WTC11 (cell line): ENCODE measurements at regions not wholly inside any gene's neighbourhood (a gene's known extent, or its start where the extent isn't known, plus 50 kb on each side); places are given as distances from the start of the nearest gene placed in this dataset.

ENCODE experiments used
- ATAC-seq: fragments of 200-7000 bp; cut with Tn5 transposase; 2 replicates; pipeline ENCODE4 v1.10.0; 2021; ENCODE audit warnings: mild to moderate bottlenecking, moderate library complexity
- CTCF ChIA-PET: fragments of 300-600 bp; sonication (Branson Sonifier 250); formaldehyde crosslinking; loops from one replicate; lab custom pipeline; 2021; ENCODE audit warnings: antibody characterized with exemption; lab: Charles Lee
- POLR2A ChIA-PET: fragments of 350-600 bp; sonication (Branson Sonifier 250); formaldehyde crosslinking; loops from one replicate; lab custom pipeline; 2021; ENCODE audit warnings: antibody characterized with exemption; lab: Charles Lee
- DNase-seq: peaks from one replicate; pipeline ENCODE4 v3.0.0; 2021; ENCODE audit warnings: low spot score
- H3K27ac Mint-ChIP-seq: 2 replicates; pipeline ENCODE4 v1.8.0; 2021; ENCODE audit warnings: mixed read lengths
- H3K27me3 Mint-ChIP-seq: 2 replicates; pipeline ENCODE4 v1.8.0; 2021; ENCODE audit warnings: low read depth, mild to moderate bottlenecking, moderate library complexity, mixed read lengths
- H3K36me3 Mint-ChIP-seq: 2 replicates; pipeline ENCODE4 v1.8.0; 2021; ENCODE audit warnings: mixed read lengths
- H3K4me1 Mint-ChIP-seq: 2 replicates; pipeline ENCODE4 v1.8.0; 2022; ENCODE audit warnings: mixed read lengths
- H3K4me3 Mint-ChIP-seq: 2 replicates; pipeline ENCODE4 v1.8.0; 2021; ENCODE audit warnings: mild to moderate bottlenecking, moderate library complexity, mixed read lengths
- H3K9me3 Mint-ChIP-seq: 2 replicates; pipeline ENCODE4 v1.8.0; 2021; ENCODE audit warnings: mixed read lengths
- ARID4B ChIP-seq: sonication (generic); formaldehyde crosslinking; IDR thresholded peaks from 2 replicates; pipeline ENCODE4 v1.8.0; 2023; ENCODE audit warnings: missing genetic modification reagents, mild to moderate bottlenecking, borderline replicate concordance
- ATF6 ChIP-seq: sonication (generic); formaldehyde crosslinking; IDR thresholded peaks from 2 replicates; pipeline ENCODE4 v1.8.1; 2023; ENCODE audit warnings: mild to moderate bottlenecking, missing genetic modification reagents
- CBFB ChIP-seq: sonication (generic); formaldehyde crosslinking; IDR thresholded peaks from 2 replicates; pipeline ENCODE4 v1.8.1; 2022; ENCODE audit warnings: mild to moderate bottlenecking, low read depth, missing genetic modification reagents
- E2F1 ChIP-seq: sonication (generic); formaldehyde crosslinking; IDR thresholded peaks from 2 replicates; pipeline ENCODE4 v1.8.0; 2022; ENCODE audit warnings: mild to moderate bottlenecking, missing genetic modification reagents
- ESRRA ChIP-seq: sonication (generic); formaldehyde crosslinking; IDR thresholded peaks from 2 replicates; pipeline ENCODE4 v1.8.1; 2022; ENCODE audit warnings: mild to moderate bottlenecking, missing genetic modification reagents, borderline replicate concordance
- ETV6 ChIP-seq: sonication (generic); formaldehyde crosslinking; IDR thresholded peaks from 2 replicates; pipeline ENCODE4 v1.8.1; 2022; ENCODE audit warnings: mild to moderate bottlenecking, missing genetic modification reagents
- HMGXB4 ChIP-seq: sonication (generic); formaldehyde crosslinking; IDR thresholded peaks from 2 replicates; pipeline ENCODE4 v1.8.1; 2023; ENCODE audit warnings: mild to moderate bottlenecking, moderate library complexity, missing genetic modification reagents
- NR1H2 ChIP-seq: sonication (generic); formaldehyde crosslinking; IDR thresholded peaks from 2 replicates; pipeline ENCODE4 v1.9.0; 2021; ENCODE audit warnings: mild to moderate bottlenecking, moderate library complexity, missing genetic modification reagents
- OVOL2 ChIP-seq: fragments of 250-450 bp; sonication (Bioruptor Pico); IDR thresholded peaks from 2 replicates; pipeline ENCODE4 v1.9.0; 2021; ENCODE audit warnings: mild to moderate bottlenecking, borderline replicate concordance
- RORB ChIP-seq: fragments of 250-450 bp; sonication (Bioruptor Pico); IDR thresholded peaks from 2 replicates; pipeline ENCODE4 v1.9.0; 2021; ENCODE audit warnings: mild to moderate bottlenecking
- SMAD3 ChIP-seq: sonication (generic); formaldehyde crosslinking; IDR thresholded peaks from 2 replicates; pipeline ENCODE4 v1.8.0; 2022; ENCODE audit warnings: missing genetic modification reagents, mild to moderate bottlenecking, borderline replicate concordance
- SP1 ChIP-seq: sonication (generic); formaldehyde crosslinking; conservative IDR thresholded peaks from 2 replicates; pipeline ENCODE4 v1.8.1; 2022; ENCODE audit warnings: missing genetic modification reagents
- STAT6 ChIP-seq: sonication (generic); formaldehyde crosslinking; conservative IDR thresholded peaks from 2 replicates; pipeline ENCODE4 v1.8.1; 2023; ENCODE audit warnings: mild to moderate bottlenecking, low read depth, missing genetic modification reagents, moderate library complexity
- ZNF317 ChIP-seq: sonication (generic); formaldehyde crosslinking; IDR thresholded peaks from 2 replicates; pipeline ENCODE4 v1.8.1; 2023; ENCODE audit warnings: low read depth, mild to moderate bottlenecking, moderate library complexity, missing genetic modification reagents, borderline replicate concordance
- ZNF423 ChIP-seq: fragments of 250-450 bp; sonication (Bioruptor Pico); IDR thresholded peaks from 2 replicates; pipeline ENCODE4 v2.1.2; 2022; ENCODE audit warnings: mild to moderate bottlenecking, moderate library complexity
- ZNF512 ChIP-seq: sonication (generic); formaldehyde crosslinking; IDR thresholded peaks from 2 replicates; pipeline ENCODE4 v1.8.1; 2022; ENCODE audit warnings: missing genetic modification reagents, borderline replicate concordance
- ZNF532 ChIP-seq: fragments of 250-450 bp; sonication (Bioruptor Pico); IDR thresholded peaks from 2 replicates; pipeline ENCODE4 v1.9.0; 2021; ENCODE audit warnings: mild to moderate bottlenecking, borderline replicate concordance

- ChIA-PET CTCF (interaction anchor here (0.7 kb wide), 1 partner anchor 350 kb away, joined by 3 read pairs; no protein-coding TSS in a partner anchor), POLR2A (no interaction called here)
- ATAC-seq (no peak), DNase-seq (no peak)
- peaks cover 2% of the 10 kb centered on the region; the same call in 1 of the 2 replicates for H3K36me3 Mint-ChIP-seq
- peaks cover 17% of the 10 kb centered on the region for H3K9me3 Mint-ChIP-seq
- H3K27me3 Mint-ChIP-seq, result no peaks in the 10 kb centered on the region
- no peaks in the 10 kb centered on the region for H3K4me1 Mint-ChIP-seq
- no peak overlapping the region for H3K27ac Mint-ChIP-seq
- no peak for TF ChIP-seq ARID4B
- TF ChIP-seq ZNF512 (CRISPR knock-in tag), result no peak
- no peak for TF ChIP-seq SP1 (CRISPR knock-in tag)
- TF ChIP-seq ESRRA (CRISPR knock-in tag), result no peak
- TF ChIP-seq HMGXB4, result no peak
- TF ChIP-seq E2F1 (CRISPR knock-in tag), result no peak
- no peak for TF ChIP-seq ZNF423
- no peak for TF ChIP-seq RORB (CRISPR knock-in tag)
- no peak for TF ChIP-seq NR1H2 (CRISPR knock-in tag)
- TF ChIP-seq CBFB (CRISPR knock-in tag), result no peak
- TF ChIP-seq ZNF317 (CRISPR knock-in tag), result no peak
- TF ChIP-seq ATF6 (CRISPR knock-in tag), result no peak
- no peak for TF ChIP-seq SMAD3
- no peak for TF ChIP-seq OVOL2 (CRISPR knock-in tag)
- no peak for TF ChIP-seq ETV6 (CRISPR knock-in tag)
- TF ChIP-seq STAT6 (CRISPR knock-in tag), result no peak
- no peak for TF ChIP-seq ZNF532 (CRISPR knock-in tag)
- H3K4me3 Mint-ChIP-seq, result no peak overlapping the region
These were observed 282.1 kb upstream of the NT5C1B start for GRCh38 chr2:18871430-18871829.
